ENCODE measurements at regions not wholly inside any gene's neighbourhood (a gene's known extent, or its start where the extent isn't known, plus 50 kb on each side); places are given as distances from the start of the nearest gene placed in this dataset.

DNA sequence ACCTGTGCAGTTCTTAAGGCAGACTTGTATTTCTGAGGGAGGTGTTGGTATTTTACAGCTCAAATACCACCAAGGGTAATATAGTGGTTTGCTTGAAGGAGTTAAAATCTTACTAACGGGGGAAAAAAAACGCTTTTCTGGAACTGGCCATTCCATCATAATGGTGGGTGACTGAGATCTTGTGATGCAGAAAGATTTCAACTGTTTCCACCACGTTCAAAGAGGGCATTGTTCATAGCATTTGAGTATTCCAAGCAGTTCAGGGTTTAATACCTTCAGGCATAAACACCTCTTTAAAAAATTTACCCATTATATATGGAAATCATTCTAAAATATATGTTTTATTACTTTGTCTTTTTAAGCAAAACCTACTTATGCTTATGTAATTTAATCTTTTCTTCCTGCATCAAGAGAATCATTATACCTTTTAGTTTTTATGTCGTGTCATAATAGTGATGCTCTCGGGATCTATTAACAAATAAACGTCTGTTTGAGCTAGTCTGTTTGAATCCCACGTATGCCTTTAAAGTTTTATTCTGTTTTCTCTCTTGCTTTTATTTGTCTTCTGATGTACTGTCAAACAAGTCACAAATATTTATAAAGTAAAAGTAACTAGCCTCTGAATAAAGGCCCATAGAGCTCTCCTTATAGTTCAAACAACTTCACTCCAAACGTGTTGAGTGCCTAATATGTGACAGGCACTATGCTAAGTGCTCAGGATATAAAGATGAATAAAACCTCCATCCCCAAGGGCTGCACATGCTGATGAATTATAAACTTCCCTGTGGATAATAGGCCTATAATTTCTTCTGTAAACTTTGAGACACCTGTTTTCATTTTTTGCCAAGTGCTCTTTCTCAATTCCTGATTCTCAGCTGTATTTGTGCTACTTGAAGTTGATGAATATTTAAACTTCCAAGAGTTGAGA lies 298.8 kb upstream of the FERMT1 start:
- DNase-seq (ENCODE audit: low spot score): no peak

- DNase-seq (ENCODE audit: low spot score): no peak
Observed at GRCh38 chr20:6420336-6420735, 297.5 kb upstream of the FERMT1 start.

- DNase-seq (ENCODE audit: low spot score): no peak
Observed at GRCh38 chr20:6418732-6419131, 295.9 kb upstream of the FERMT1 start.

DNA sequence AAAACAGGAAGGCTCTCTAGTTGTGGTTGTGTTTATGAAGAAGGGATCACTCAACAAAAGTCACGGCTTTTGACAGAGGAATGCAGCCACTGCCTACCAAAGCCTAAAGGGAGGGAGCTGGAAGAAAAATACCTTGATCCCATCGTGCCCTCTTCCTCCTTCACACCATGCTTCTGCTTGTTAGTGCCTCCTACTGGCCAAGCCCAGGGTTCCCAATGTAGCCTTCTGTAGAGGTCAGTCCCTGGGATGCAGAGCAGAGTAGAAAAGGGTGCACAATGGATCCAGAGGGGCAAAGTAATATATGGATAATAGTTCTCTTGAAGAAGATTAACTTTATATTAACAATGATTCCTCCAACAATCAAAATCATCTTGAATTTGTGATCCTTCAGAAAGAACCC lies 293.5 kb upstream of the FERMT1 start:
- DNase-seq (ENCODE audit: low spot score): no peak

DNA sequence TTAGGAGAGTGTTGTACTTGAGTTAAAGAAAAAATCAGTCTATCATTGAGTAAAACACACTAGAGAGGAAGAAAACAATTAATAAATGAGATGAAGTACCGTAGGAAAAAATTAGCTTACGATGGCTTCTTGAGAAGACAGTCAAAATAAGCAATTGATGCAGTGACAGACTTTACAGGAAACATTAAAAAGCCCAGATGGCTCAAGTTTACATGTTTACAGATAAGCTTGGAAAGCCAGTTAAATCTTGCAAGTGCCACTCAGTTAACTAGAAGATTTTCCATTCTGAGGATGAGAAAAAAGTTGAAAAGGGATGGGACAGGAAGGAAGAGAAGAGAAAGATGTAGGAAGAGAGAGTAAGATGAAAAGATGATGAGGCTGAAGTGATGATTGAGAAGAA lies 288.8 kb upstream of the FERMT1 start:
- DNase-seq (ENCODE audit: low spot score): no peak

- DNase-seq (ENCODE audit: low spot score): no peak
Observed at GRCh38 chr20:6410721-6411120, 287.9 kb upstream of the FERMT1 start.

DNA sequence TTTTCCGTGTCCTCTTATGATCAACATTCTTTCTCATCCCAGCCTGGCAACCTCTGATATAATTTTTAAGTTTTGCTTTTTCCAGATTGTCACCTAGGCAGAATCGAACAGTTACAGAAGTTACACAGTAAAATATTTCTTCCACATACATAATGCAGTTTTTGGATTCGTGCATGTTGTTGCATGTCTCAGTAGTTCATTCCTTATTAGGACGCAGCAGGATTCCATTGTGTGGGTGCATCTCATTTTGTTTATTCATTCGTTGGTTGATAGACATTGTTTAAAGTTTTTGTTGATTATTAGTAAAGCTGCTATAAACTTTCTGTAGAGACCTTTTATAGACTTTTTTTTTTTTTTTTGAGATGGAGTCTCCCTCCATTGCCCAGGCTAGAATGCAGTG lies 284.3 kb upstream of the FERMT1 start:
- DNase-seq (ENCODE audit: low spot score): no peak

DNA sequence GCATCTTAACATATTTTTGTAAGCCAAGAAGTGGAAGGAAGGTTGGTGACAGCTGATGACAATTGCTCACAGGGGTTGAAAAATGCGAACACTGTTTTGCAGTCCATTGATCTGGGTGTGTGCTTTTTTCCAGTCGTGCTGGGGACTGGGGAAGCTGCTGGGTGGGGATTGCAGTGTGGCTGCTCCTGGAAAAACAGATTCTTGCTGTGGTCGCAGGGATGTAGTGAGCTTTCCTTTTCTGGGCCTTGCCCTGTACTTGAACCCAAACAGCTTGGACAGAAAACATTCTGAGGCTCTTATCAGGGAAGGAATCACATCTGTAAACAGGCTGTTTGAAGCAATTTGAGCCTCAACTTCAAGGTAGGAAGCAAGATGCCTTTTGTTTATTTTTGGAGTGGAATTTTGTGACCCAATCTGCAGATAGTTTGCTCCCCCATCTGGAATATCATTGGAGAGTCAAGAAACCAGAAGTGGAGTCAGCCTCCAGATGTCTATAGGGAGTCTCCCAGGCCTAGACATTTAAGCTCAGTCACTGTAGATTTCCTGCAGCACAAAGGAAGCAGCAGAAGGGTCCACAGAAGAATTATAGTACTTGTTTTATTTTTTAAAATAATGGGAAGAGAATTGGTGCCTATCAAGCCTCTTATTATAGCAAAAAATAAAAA lies 279.2 kb upstream of the FERMT1 start:
- DNase-seq (ENCODE audit: low spot score): no peak

DNA sequence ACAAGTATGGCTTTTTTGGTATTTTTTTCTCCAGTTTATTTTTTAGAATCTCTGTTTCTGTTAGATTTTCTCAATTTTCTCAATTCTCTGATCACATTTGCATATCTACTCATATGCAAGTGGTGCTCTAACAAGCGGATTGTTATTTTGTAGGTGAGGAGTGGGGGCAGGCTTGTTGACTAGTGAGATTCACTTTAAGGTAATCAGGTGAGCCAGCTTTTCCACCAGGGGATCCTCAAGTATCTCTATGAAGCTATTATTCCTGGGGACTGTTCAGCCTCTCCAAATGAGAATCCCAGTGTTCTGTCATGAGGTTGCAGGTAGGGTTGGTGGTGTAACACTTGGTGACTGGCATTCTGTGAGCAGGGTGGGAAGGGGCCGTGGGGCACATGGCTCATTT lies 274.3 kb upstream of the FERMT1 start:
- DNase-seq (ENCODE audit: low spot score): no peak

GRCh38 chr20:6395695-6396094 lies 272.9 kb upstream of the FERMT1 start:
- no peak for DNase-seq (ENCODE audit: low spot score)

- DNase-seq (ENCODE audit: low spot score): no peak
Observed at GRCh38 chr20:6388671-6389197, 265.9 kb upstream of the FERMT1 start.

GRCh38 chr20:6384956-6385486 lies 262.2 kb upstream of the FERMT1 start:
- no peak for DNase-seq (ENCODE audit: low spot score)

- DNase-seq (ENCODE audit: low spot score): no peak
Observed at GRCh38 chr20:6384380-6384779, 261.6 kb upstream of the FERMT1 start.

GRCh38 chr20:6381887-6382286 lies 259.1 kb upstream of the FERMT1 start:
- no peak for DNase-seq (ENCODE audit: low spot score)

DNA sequence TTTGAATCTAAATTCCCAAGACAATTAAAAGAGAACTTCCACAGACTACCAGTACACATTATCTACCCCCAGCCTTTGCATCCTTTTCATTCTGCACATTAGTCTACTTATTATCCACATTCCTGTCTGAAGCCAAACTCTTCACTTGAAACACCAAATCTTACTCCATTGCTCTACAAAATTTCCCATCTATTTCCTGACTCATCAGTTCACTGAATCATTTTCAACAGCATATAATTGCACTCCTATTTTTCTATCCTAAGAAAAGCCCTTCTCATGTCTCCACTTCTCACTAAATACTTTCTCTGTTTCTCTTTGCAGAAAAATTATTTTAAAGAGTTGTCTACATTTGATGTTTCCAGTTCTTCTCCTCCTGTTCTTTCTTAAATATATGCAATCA lies 239.4 kb upstream of the FERMT1 start:
- no peak for DNase-seq (ENCODE audit: low spot score)

DNA sequence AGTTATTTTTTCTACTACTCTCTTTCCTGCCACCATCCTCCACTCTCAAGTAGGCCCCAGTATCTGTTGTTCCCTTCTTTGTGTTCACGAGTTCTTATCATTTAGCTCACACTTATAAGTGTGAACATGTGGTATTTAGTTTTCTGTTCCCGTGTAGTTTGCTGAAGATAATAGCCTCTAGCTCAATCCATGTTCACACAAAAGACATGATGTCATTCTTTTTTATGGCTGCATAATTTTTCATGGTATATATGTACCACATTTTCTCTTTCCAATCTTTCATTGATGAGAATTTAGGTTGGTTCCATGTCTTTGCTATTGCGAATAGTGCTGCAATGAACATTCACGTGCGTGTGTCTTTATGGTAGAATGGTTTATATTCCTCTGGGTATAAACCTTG lies 237.9 kb upstream of the FERMT1 start:
- DNase-seq (ENCODE audit: low spot score): no peak

DNA sequence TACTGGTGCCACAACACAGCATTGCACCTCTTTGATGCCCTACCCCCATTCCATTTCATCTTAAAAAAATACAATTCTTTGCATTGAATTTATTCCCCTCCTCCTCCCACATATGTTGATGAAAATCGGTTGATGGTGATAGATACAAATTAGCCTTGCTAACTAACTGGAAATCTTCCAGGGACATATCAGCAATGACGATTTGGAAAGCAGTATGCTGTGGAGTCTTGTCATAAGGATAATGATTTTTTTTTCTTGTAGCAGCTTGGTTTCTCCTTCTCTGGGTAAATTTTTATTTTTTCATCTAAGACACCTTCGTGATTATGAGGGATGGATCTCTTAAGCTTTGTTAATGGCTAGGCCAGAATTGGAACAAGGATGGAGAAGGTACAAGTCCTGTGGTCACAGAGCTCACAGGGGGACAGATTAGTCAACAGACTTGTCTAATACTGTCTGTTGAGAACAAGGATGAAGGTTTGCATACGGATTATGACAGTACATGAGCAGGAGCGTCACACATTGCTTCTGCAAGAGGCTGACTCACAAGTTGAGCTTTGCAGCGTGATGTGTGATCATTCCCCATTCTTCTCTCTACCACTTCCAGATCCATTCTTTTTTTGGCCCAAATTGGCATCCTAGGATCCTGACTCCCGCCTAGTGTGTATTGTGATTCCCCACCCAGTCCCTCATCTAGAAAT lies 233.1 kb upstream of the FERMT1 start:
- DNase-seq (ENCODE audit: low spot score): no peak

- no peak for DNase-seq (ENCODE audit: low spot score)
Observed at GRCh38 chr20:6348908-6349307, 226.1 kb upstream of the FERMT1 start.

DNA sequence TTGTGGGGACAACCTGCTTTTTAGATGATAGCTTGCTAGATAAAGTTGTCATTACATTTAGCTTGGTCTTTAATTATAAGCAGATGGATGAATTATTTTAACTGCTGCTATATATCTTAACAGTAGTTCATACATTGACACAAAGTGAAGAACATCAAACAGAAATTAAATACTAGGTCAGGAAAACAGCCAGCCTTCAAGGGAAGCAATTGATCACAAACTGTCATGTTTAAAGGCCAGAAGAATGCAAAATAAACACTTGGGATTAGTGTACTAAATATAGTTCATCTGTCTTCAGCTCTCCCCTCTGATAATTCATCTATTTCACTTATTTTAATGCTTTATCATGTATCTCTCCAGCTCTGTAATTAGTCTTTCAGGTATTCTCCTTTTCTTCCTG lies 225.1 kb upstream of the FERMT1 start:
- no peak for DNase-seq (ENCODE audit: low spot score)

- DNase-seq (ENCODE audit: low spot score): no peak
Observed at GRCh38 chr20:6341491-6341890, 218.7 kb upstream of the FERMT1 start.

DNA sequence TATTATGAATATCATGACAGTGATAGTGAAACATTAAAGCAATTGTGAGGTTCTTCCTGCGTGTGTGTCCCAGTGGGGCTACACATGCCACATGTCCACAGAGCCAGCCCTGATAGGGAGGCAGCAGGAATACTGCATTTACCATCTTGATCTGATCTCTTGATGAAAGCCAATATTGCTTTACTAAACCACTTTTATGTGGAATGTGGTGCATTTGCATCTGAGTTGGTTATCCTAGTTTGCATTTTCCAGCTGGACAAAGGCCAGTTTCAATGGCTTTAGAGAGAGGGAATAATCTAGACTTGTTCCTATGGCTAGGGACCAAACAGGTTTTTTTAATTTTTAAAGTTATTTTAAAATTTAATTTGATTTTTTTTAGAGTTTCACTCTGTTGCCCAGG lies 216.3 kb upstream of the FERMT1 start:
- no peak for DNase-seq (ENCODE audit: low spot score)

DNA sequence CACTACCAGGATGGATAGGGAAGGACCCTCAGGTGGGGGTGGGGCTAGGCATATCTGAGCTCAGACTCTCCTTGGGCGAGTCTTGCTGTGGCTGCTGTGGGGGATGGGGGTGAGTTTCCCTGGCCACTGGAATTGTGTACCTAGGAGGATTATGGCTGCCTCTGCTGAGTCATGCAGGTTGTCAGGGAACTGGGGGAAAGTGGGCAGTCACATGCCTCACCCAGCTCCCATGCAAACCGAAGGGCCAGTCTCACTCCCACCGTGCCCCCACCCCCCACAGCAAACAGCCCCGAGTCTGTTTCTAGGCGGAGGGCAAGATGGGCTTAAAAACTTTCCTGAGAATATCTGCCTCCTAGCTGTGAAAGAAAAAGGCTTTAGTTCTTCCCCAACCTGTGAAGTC lies 210.3 kb upstream of the FERMT1 start:
- DNase-seq (ENCODE audit: low spot score): no peak

Data from hepatic stellate cell (primary cell).